HEK293T (cell line): ENCODE measurements at regions not wholly inside any gene's neighbourhood (a gene's known extent, or its start where the extent isn't known, plus 50 kb on each side); places are given as distances from the start of the nearest gene placed in this dataset.

Source experiments
- BHLHE40 ChIP-seq: fragments of 450-650 bp; IDR thresholded peaks from 2 replicates; pipeline ENCODE4 v1.6.1; 2016; ENCODE audit warnings: mild to moderate bottlenecking, moderate library complexity, borderline replicate concordance
- HDGF ChIP-seq: fragments of 450-650 bp; IDR thresholded peaks from 2 replicates; pipeline ENCODE4 v1.6.1; 2017; ENCODE audit warnings: antibody characterized with exemption, borderline replicate concordance
- TF ChIP-seq, protein P1 (sequence below): fragments of 450-650 bp; IDR thresholded peaks from 2 replicates; pipeline ENCODE4 v1.6.1; 2016

DNA sequence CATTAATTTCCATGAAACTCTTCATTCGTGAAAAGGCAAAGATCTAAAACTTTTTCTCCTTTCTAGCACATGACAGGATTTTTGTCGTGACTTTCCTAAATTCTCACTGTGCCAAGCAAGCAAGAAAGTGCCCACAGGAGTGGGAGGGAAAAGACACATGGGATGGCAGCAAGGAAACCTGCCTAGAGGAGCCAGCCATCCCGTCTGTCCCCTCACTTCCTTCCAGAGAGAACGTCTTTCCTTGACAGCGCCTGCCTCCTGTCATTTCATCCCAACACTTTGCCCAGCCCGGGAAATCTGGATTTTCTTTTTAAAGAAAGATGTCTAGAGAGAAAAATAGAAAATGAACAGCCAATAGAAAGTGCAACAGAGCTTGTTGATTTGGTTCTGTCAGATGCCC is 200.6 kb upstream of the PTBP2 start:
- TF ChIP-seq HDGF = no peak
- TF ChIP-seq BHLHE40 = no peak
- TF ChIP-seq, protein P1, sequence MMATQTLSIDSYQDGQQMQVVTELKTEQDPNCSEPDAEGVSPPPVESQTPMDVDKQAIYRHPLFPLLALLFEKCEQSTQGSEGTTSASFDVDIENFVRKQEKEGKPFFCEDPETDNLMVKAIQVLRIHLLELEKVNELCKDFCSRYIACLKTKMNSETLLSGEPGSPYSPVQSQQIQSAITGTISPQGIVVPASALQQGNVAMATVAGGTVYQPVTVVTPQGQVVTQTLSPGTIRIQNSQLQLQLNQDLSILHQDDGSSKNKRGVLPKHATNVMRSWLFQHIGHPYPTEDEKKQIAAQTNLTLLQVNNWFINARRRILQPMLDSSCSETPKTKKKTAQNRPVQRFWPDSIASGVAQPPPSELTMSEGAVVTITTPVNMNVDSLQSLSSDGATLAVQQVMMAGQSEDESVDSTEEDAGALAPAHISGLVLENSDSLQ = no peak
